Transverse colon (tissue), 1 donor: ENCODE measurements at regions not wholly inside any gene's neighbourhood (a gene's known extent, or its start where the extent isn't known, plus 50 kb on each side); places are given as distances from the start of the nearest gene placed in this dataset.

Source experiments
- EP300 ChIP-seq: sonication (generic); formaldehyde crosslinking; IDR thresholded peaks from one replicate; pipeline ENCODE4 v1.6.1; 2017; ENCODE audit warnings: antibody characterized with exemption, low read depth
- POLR2A ChIP-seq: fragments of 450-650 bp; IDR thresholded peaks from one replicate; pipeline ENCODE4 v1.6.1; 2016; ENCODE audit warnings: antibody characterized with exemption, mild to moderate bottlenecking, moderate library complexity

DNA sequence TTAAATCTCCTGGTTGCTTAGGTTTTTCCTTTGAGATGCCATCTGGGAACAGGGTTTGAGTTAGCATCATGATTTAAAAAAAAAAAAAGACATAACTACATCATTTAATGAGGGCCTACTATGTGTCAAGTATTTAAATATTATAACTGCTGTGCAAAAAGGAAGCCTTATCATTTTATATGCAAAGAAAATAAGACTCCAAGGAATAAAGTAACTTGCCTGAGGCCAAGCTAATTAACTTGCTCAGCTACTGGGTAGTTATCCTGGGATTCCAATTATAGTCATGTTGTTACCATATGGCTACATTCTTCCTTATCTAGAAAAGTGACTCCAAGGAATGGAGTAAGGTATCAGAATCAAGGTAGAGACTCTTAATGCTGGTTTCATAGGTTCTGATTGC lies 123.5 kb downstream of the SLC41A2 start:
- TF ChIP-seq EP300 (no peak), POLR2A (no peak)
